ENCODE measurements at regions not wholly inside any gene's neighbourhood (a gene's known extent, or its start where the extent isn't known, plus 50 kb on each side); places are given as distances from the start of the nearest gene placed in this dataset.

DNA sequence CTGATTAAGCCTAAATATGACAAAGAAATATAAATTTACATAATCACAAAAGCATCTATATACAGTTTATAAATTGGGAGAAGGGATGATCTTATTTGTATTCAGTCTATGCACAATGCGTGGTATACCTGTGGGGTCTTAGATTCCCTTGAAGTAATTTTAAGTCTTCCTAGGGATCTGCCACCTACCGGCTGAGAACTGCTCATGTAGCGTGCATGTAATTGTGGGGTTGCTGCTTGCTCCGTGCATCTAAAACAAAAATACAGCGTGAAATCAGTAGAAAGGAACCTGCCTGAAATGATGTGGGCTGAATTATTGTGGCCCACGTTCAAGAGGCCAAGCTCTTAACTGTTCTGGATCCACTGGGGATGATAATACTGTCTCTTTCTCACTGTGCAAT lies 187.3 kb downstream of the MBOAT1 start:
- DNase-seq (ENCODE audit: low read depth in 2 of 2) = no peak

DNA sequence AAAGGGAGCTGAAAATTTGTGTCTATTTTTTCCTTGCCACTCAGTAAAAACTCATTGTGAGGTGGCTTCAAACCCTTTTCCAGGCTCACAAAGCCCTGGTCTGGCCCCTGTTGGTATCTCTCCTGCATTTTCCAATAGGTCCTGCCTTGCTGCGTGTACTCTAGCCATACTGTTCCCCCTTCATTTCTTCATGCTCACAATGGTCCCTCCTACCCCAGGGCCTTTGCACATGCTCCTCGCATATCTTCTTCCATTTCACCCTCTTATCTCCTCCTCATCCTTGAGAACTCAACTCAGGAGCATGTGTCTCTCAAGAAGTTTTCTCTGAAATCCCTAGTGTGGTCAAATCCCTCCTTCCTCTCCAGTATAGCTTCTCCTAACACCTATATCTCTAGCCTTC lies 186.6 kb downstream of the MBOAT1 start:
- no peak for DNase-seq (ENCODE audit: low read depth in 2 of 2)

DNA sequence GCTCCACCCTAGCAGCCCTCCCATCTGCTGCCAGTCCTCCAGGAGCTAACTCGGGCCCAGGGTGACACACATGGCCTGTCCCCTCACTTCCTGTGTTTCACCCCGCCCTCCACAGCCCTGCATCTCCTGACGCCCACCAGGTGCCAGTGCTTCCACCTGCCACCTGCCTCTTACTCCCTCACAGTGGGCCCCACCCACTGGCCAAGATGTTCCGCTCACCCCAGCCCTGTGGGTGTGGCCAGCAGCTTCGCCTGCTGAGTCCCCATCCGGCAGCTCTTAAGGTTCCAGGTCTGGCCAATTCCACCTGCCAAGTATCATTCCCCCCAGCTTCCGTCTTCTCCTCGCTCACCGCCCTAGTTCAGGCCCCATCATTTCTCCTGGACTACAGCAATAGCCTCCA lies 184.1 kb downstream of the MBOAT1 start:
- DNase-seq (ENCODE audit: low read depth in 2 of 2) = no peak

DNA sequence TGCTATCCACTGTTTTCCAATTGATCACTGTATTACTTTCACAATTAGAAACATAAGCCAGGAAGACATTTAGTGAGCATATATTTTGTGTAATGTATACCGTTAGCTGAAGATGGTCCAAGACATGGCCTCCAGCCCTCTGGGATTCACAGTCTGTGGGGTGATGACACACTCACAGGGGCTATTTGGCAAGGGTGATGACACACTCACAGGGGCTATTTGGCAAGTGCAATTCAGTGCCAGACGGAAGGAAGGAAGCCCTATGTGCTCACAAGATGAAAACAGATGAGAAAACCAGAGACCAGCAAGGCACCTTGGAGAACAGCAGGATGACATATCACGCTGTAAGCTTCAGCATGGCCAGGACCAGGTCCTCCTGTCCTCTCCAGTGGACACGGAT lies 183.7 kb downstream of the MBOAT1 start:
- no peak for DNase-seq (ENCODE audit: low read depth in 2 of 2)

DNA sequence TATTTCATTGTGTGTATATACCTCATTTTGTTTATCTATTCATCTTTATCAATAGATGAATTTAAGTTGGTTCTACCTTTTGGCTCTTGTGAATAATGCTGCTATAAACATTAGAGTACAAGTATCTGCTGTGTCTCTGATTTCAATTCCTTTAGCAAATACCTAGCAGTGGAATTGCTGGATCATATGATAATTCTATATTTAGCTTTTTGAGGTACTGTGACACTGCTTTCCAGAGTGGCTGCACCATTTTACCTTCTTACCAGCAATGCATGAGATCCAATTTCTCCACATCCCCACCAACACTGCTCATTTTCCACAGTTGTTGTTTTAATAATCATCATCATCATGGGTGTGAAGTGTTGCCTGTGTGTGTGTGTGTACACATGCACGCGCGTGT lies 182.3 kb downstream of the MBOAT1 start:
- no peak for DNase-seq (ENCODE audit: low read depth in 2 of 2)

DNA sequence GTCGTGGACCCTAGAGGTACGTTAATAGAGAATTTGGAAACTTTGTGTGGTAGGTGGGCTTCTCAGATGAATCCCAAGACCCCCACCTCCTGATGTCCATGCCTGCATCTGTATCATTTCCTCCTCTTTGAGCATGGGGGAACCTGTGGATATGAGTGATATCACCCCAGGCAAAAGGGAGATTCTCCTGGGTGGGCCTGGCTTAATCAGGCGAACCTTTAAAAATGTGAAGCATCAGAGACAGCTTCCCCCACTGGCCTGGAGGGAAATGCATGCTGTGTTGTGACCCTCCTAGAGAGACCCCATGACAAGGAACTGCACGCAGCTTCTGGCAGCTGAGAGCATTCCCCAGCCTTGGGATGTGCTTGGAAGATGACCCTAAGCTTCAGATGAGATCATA lies 180.9 kb downstream of the MBOAT1 start:
- DNase-seq (ENCODE audit: low read depth in 2 of 2) = no peak

DNA sequence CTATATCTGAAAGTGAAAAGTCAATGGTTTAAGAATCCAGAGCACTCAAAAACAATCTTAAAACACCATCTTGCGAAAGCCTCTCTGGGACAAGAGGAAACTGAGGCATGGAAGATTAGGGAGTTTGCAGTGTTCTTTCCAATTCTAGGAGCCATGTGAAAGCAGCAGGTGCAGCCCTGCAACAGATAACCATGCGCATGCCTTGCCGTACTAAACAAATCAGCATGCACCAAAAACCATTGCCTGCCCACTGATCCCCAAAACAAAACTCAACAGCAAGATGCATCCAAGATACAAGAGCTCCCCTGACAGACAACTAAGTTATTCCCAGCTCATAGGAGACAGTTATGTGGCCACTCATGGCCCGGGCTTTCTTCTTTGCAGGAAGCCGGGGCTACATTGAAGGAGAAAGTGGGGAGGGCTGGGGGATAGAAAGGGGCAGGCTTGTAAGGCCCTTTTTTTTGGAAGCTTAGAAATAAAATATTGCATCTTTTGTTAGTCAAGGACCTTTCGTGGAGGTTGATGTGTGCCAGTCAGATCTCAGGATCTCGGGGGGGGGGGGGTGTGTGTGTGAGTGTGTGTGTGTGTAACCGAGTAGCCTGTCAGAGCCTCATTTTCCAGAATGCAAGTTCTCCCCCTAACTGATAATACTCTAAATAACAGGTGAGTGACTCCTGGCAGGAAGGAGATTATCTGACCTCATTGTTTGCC lies 178.4 kb downstream of the MBOAT1 start:
- no peak for DNase-seq (ENCODE audit: low read depth in 2 of 2)

DNA sequence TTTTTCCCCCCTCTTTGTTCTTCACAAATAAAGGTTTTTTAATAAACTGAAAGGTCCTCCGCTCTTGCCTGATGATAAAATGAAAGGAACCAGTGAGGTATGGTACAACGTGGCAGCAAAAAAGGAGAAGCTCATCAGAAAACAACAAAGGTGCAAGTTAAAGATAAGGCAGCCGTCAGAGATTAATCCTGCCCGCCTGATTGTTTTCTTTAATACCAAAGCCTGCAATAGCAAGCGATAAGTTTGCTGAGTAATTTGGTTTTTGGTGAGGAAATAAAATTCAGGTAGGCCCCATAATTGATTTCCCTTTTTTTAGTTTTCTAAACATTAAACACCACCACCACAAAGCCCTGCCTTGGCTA lies 177.9 kb downstream of the MBOAT1 start:
- no peak for DNase-seq (ENCODE audit: low read depth in 2 of 2)

DNA sequence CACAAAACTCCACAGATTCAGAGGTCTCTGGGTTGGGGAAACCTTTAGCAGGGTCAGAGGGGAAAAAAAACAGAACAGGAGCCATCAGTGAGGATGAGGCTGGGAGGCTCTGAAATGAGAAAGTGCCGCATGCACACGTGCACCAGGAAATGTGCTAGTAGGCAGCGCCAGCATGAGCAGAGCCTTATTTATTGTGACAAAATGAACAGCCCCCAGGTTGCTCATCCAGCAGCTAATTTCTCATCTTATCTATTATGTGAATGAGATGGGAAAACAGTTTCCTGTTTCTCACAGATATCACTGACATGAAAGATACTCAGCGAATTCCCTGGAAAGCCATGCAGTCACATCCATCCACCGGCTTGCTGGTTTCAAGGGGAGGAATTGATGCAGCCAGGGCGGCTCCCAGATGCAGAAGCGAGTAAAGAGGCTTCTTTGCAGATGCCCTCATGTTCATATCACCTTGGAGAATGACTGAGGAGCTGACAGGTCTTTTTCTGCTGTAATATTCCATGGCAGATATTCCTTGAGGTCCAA lies 176.1 kb downstream of the MBOAT1 start:
- DNase-seq (ENCODE audit: low read depth in 2 of 2) = no peak

DNA sequence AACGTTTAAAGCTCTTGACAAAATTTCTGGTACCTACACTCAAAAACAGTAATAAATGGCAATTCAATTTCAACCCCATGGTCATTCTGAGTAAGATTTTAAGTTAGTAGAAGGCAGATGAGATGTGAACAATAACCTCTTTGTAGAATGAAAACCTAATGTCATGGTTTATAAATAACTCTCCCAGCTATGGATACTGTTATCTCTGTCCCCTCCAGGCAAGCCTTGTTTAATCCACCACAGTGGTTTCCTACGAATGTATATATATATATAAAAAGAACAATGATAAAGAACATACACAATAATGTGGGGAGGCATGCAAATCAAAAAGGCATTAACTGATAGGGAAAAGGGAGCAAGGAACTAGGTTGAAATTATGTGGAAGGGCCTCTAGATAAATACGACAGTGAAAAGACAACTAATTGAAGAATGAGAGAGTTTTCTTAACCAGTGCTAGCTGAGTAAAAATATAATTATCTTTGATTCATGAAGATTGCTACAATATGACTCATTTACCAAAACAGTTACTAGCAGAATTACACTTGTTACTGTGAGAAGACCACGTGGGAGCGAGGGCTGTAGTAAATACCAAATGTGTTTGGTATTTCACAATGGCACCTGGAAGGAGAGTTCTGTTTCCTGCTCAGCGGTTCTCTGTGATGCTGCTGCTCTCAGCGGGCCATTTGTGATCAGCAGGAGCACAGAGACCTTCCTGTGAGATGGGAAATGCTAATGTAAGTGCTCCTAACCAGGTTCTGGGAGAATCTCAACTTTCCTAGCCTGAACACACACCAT lies 173.7 kb downstream of the MBOAT1 start:
- DNase-seq (ENCODE audit: low read depth in 2 of 2) = no peak

DNA sequence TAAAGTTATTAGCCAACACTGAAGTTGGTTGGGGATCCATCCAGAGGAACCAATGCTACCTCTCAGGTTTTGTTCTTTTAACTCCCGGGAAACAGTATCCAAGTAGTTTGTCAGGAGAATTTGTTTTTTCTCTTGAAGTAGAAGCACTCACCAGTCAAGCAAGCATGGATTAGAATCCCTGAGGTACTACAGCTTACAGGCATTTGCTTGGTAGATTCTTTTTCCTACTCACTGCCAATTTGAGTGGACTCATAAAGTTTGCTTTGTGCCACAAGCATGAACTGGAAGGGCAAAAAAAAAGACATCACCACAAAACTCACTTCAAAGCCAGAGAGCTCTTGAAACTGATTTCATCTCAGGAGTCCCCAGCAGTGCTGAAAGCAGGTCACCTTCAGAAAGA lies 167.4 kb downstream of the MBOAT1 start:
- DNase-seq (ENCODE audit: low read depth in 2 of 2) = no peak
